IPS-20b (cell line): ENCODE measurements at regions not wholly inside any gene's neighbourhood (a gene's known extent, or its start where the extent isn't known, plus 50 kb on each side); places are given as distances from the start of the nearest gene placed in this dataset.

Experiments used
- H3K27ac ChIP-seq: one replicate; pipeline ENCODE4 v1.5.1; 2013; ENCODE audit warnings: low read length
- H3K27me3 ChIP-seq: 2 replicates; pipeline ENCODE4 v1.6.1; 2013; ENCODE audit warnings: mild to moderate bottlenecking, low read length, inconsistent platforms; ENCODE audit not compliant: insufficient read depth
- H3K36me3 ChIP-seq: 2 replicates; pipeline ENCODE4 v1.6.1; 2013; ENCODE audit warnings: low read depth, mild to moderate bottlenecking, inconsistent platforms, low read length, moderate library complexity; ENCODE audit not compliant: insufficient read depth
- H3K4me1 ChIP-seq: 2 replicates; pipeline ENCODE4 v1.6.1; 2013; ENCODE audit warnings: mild to moderate bottlenecking, control low read depth, inconsistent platforms, low read length, moderate library complexity; ENCODE audit not compliant: insufficient read depth
- H3K4me3 ChIP-seq: 2 replicates; pipeline ENCODE4 v1.5.1; 2013; ENCODE audit warnings: mild to moderate bottlenecking, low read length, inconsistent platforms
- H3K9ac ChIP-seq: 2 replicates; pipeline ENCODE4 v1.6.1; 2013; ENCODE audit warnings: low read depth, mild to moderate bottlenecking, inconsistent platforms, low read length, moderate library complexity
- H3K9me3 ChIP-seq: 2 replicates; pipeline ENCODE4 v1.6.1; 2013; ENCODE audit warnings: mild to moderate bottlenecking, low read depth, low read length, inconsistent platforms; ENCODE audit not compliant: insufficient read depth

- H3K9ac ChIP-seq = no peak overlapping the region
- no peaks in the 10 kb centered on the region for H3K27me3 ChIP-seq
- no peaks in the 10 kb centered on the region for H3K36me3 ChIP-seq
- no peaks in the 10 kb centered on the region for H3K4me1 ChIP-seq
- H3K9me3 ChIP-seq = peaks cover 5% of the 10 kb centered on the region; the same call in 1 of the 2 replicates
- H3K27ac ChIP-seq = no peak overlapping the region
- H3K4me3 ChIP-seq = no peak overlapping the region
Observed at GRCh38 chr17:79517827-79518584, 92.8 kb downstream of the RBFOX3 start.

- no peaks in the 10 kb centered on the region for H3K36me3 ChIP-seq
- no peak overlapping the region for H3K4me3 ChIP-seq
- no peak overlapping the region for H3K27ac ChIP-seq
- peaks cover 7% of the 10 kb centered on the region; the same call in 1 of the 2 replicates for H3K9me3 ChIP-seq
- no peak overlapping the region for H3K9ac ChIP-seq
- no peaks in the 10 kb centered on the region for H3K4me1 ChIP-seq
- H3K27me3 ChIP-seq = no peaks in the 10 kb centered on the region
Observed at GRCh38 chr17:79515646-79516571, 94.9 kb downstream of the RBFOX3 start.

GRCh38 chr17:79515110-79515509, 95.7 kb downstream of the RBFOX3 start:
- H3K4me1 ChIP-seq = no peaks in the 10 kb centered on the region
- no peak overlapping the region for H3K4me3 ChIP-seq
- H3K27me3 ChIP-seq = no peaks in the 10 kb centered on the region

GRCh38 chr17:79513820-79514535, 96.9 kb downstream of the RBFOX3 start:
- Histone ChIP-seq H3K4me1 (no peaks in the 10 kb centered on the region), H3K27ac (no peak overlapping the region), H3K4me3 (no peak overlapping the region), H3K9ac (no peak overlapping the region), H3K36me3 (no peaks in the 10 kb centered on the region), H3K9me3 (peaks cover 7% of the 10 kb centered on the region; the same call in 1 of the 2 replicates), H3K27me3 (no peaks in the 10 kb centered on the region)

More at GRCh38 chr17:79515110-79515509, 95.7 kb downstream of the RBFOX3 start:
- H3K9ac ChIP-seq = no peak overlapping the region
- no peak overlapping the region for H3K27ac ChIP-seq
- no peaks in the 10 kb centered on the region for H3K36me3 ChIP-seq
- H3K9me3 ChIP-seq = peaks cover 7% of the 10 kb centered on the region; the same call in 1 of the 2 replicates

- H3K9ac ChIP-seq = no peak overlapping the region
- H3K9me3 ChIP-seq = peaks cover 7% of the 10 kb centered on the region; the same call in 1 of the 2 replicates
- no peaks in the 10 kb centered on the region for H3K4me1 ChIP-seq
- no peaks in the 10 kb centered on the region for H3K27me3 ChIP-seq
- no peak overlapping the region for H3K27ac ChIP-seq
- H3K4me3 ChIP-seq = no peak overlapping the region
- no peaks in the 10 kb centered on the region for H3K36me3 ChIP-seq
Observed at GRCh38 chr17:79513206-79513605, 97.6 kb downstream of the RBFOX3 start.

GRCh38 chr17:79511471-79511870, 99.4 kb downstream of the RBFOX3 start:
- Histone ChIP-seq H3K4me3 (no peak overlapping the region), H3K27ac (no peak overlapping the region), H3K9ac (no peak overlapping the region), H3K27me3 (no peaks in the 10 kb centered on the region), H3K4me1 (no peaks in the 10 kb centered on the region), H3K36me3 (no peaks in the 10 kb centered on the region), H3K9me3 (peaks cover 7% of the 10 kb centered on the region; the same call in 1 of the 2 replicates)

GRCh38 chr17:79510071-79510470, 100.8 kb downstream of the RBFOX3 start:
- H3K4me3 ChIP-seq = no peak overlapping the region
- no peak overlapping the region for H3K27ac ChIP-seq
- H3K27me3 ChIP-seq = no peaks in the 10 kb centered on the region
- no peaks in the 10 kb centered on the region for H3K36me3 ChIP-seq
- no peak overlapping the region for H3K9ac ChIP-seq
- peaks cover 7% of the 10 kb centered on the region; the same call in 1 of the 2 replicates for H3K9me3 ChIP-seq
- no peaks in the 10 kb centered on the region for H3K4me1 ChIP-seq

GRCh38 chr17:79509490-79509889, 101.4 kb downstream of the RBFOX3 start:
- H3K36me3 ChIP-seq = no peaks in the 10 kb centered on the region
- H3K9ac ChIP-seq = no peak overlapping the region
- no peaks in the 10 kb centered on the region for H3K4me1 ChIP-seq
- no peaks in the 10 kb centered on the region for H3K27me3 ChIP-seq
- peaks cover 7% of the 10 kb centered on the region; the same call in 1 of the 2 replicates for H3K9me3 ChIP-seq
- no peak overlapping the region for H3K4me3 ChIP-seq
- no peak overlapping the region for H3K27ac ChIP-seq

GRCh38 chr17:79509008-79509407, 101.8 kb downstream of the RBFOX3 start:
- Histone ChIP-seq H3K4me1 (no peaks in the 10 kb centered on the region), H3K27me3 (no peaks in the 10 kb centered on the region), H3K4me3 (no peak overlapping the region), H3K36me3 (no peaks in the 10 kb centered on the region), H3K9me3 (peaks cover 7% of the 10 kb centered on the region; the same call in 1 of the 2 replicates), H3K9ac (no peak overlapping the region), H3K27ac (no peak overlapping the region)

GRCh38 chr17:79508291-79508716, 102.5 kb downstream of the RBFOX3 start:
- H3K9me3 ChIP-seq = peaks cover 5% of the 10 kb centered on the region; the same call in 1 of the 2 replicates
- no peaks in the 10 kb centered on the region for H3K4me1 ChIP-seq
- no peak overlapping the region for H3K27ac ChIP-seq
- H3K27me3 ChIP-seq = no peaks in the 10 kb centered on the region
- H3K9ac ChIP-seq = no peak overlapping the region
- H3K36me3 ChIP-seq = no peaks in the 10 kb centered on the region
- no peak overlapping the region for H3K4me3 ChIP-seq

- H3K9ac ChIP-seq = no peak overlapping the region
- H3K4me1 ChIP-seq = no peaks in the 10 kb centered on the region
- no peaks in the 10 kb centered on the region for H3K27me3 ChIP-seq
- no peak overlapping the region for H3K4me3 ChIP-seq
- no peak overlapping the region for H3K27ac ChIP-seq
- H3K9me3 ChIP-seq = no peaks in the 10 kb centered on the region
- H3K36me3 ChIP-seq = no peaks in the 10 kb centered on the region
Observed at GRCh38 chr17:79506955-79507354, 103.9 kb downstream of the RBFOX3 start.
